Adrenal gland (tissue), 9 donors: ENCODE measurements at regions not wholly inside any gene's neighbourhood (a gene's known extent, or its start where the extent isn't known, plus 50 kb on each side); places are given as distances from the start of the nearest gene placed in this dataset.

Experiments
- DNase-seq, 7 donors: peaks; one replicate each; pipeline ENCODE4 v3.0.0-alpha.2; 2019 to 2020
- H3K27ac ChIP-seq, 5 donors: fragments of 200-600 bp; sonication (generic) in 4 of 5; 1 replicate in 3 of 5; 2 replicates in 2 of 5; pipeline versions ENCODE4 v1.5.1 to v1.8.0; 2016 to 2020; ENCODE audit warnings: mild to moderate bottlenecking in 1 of 5
- H3K27me3 ChIP-seq: fragments of 200-600 bp; 2 replicates; pipeline ENCODE4 v1.8.0; 2021
- H3K36me3 ChIP-seq, 2 donors: fragments of 200-600 bp; replicated peaks in 1 of 2; 1 replicate in 1 of 2; 2 replicates in 1 of 2; pipeline versions ENCODE4 v1.5.1 to v1.8.0; 2018 to 2022
- H3K4me1 ChIP-seq, 2 donors: fragments of 200-600 bp; replicated peaks in 1 of 2; 1 replicate in 1 of 2; 2 replicates in 1 of 2; pipeline versions ENCODE4 v1.5.1 to v1.8.0; 2018 to 2021
- H3K4me3 ChIP-seq, 4 donors: fragments of 200-600 bp; sonication (generic) in 3 of 4; one replicate each; pipeline ENCODE4 v1.5.1; 2016 to 2018
- H3K9me3 ChIP-seq, 3 donors: fragments of 200-600 bp; sonication (generic) in 1 of 3; replicated peaks in 1 of 3; 1 replicate in 2 of 3; 2 replicates in 1 of 3; pipeline versions ENCODE4 v1.5.1 to v1.8.0; 2016 to 2021
- POLR2A ChIP-seq, 2 donors: fragments of 450-650 bp; IDR thresholded peaks; one replicate each; pipeline ENCODE4 v1.6.1; 2017; ENCODE audit warnings: antibody characterized with exemption in 2 of 2, mild to moderate bottlenecking in 2 of 2, moderate library complexity in 1 of 2
- WGBS, 4 donors: extraction: QIAGEN DNeasy Blood & Tissue Kit in 2 of 4; methylation state at CpG; one replicate each; pipeline versions ENCODE4 v1.1.5 to v1.1.7; 2013 to 2017; 5-methylcytosine and 5-hydroxymethylcytosine counted together
- intact Hi-C, 2 donors: fragments of 100-400 bp; cut with DNase I; formaldehyde crosslinking; loops; one replicate each; pipeline versions ENCODE4 v1.14.1 to v1.15.0; 2022 to 2023
- TF ChIP-seq, protein P1 (sequence below), 6 experiments: fragments of 450-650 bp in 4 of 6; fragments of 200-600 bp in 2 of 6; sonication (generic) in 1 of 6; IDR thresholded peaks; 1 replicate in 5 of 6; 2 replicates in 1 of 6; pipeline versions ENCODE4 v1.5.1 to v1.8.0; 2016 to 2021; ENCODE audit warnings: antibody characterized with exemption in 6 of 6, mild to moderate bottlenecking in 2 of 6, moderate library complexity in 1 of 6
- donor health status: healthy with polysubstance abuse.
- donor health status: Bipolar disorder and iron deficiency.
- donor health status: DM: yes; HTN: yes; CAD: no.
- donor health status: DM: no; HTN: no; CAD: no.
- donor health status: DM: no; HTN: no; CAD: no.

DNA sequence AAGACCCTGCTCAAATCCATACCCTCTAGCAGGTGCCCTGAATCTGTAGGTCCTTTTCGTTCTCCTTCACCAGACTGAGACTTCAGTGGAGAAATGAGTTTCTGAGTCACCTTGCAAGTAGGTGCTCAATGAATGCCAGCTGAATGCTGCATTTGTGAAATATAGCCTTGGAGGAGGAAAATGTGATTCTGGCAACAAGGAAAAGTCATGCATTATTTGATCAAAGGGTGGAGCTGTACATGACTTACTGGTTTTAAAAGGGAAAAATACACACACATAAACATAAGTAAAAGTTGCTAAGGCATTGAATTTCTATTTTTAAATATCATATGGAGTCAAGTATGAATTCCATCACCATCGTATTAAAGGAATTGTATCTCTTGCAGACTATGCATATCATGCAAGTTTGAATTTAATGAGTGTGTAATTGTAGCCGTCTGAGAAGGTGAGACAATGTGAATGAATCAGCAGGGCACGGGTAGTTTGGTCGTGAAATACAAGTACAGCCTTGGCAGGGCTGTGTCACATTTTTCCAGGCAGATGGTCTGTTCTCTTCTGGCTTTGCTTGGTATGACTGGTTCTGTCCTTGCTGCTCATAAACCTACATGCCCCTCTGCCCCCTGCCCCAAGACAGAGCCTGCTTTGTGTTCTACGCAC lies 160.8 kb downstream of the COL6A3 start:
- H3K9me3 ChIP-seq: no peaks in the 10 kb centered on the region
- no peaks in the 10 kb centered on the region for H3K36me3 ChIP-seq
- no peak for TF ChIP-seq POLR2A (IDR thresholded peaks at IDR 0.05)
- TF ChIP-seq, protein P1, sequence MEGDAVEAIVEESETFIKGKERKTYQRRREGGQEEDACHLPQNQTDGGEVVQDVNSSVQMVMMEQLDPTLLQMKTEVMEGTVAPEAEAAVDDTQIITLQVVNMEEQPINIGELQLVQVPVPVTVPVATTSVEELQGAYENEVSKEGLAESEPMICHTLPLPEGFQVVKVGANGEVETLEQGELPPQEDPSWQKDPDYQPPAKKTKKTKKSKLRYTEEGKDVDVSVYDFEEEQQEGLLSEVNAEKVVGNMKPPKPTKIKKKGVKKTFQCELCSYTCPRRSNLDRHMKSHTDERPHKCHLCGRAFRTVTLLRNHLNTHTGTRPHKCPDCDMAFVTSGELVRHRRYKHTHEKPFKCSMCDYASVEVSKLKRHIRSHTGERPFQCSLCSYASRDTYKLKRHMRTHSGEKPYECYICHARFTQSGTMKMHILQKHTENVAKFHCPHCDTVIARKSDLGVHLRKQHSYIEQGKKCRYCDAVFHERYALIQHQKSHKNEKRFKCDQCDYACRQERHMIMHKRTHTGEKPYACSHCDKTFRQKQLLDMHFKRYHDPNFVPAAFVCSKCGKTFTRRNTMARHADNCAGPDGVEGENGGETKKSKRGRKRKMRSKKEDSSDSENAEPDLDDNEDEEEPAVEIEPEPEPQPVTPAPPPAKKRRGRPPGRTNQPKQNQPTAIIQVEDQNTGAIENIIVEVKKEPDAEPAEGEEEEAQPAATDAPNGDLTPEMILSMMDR (IDR thresholded peaks at IDR 0.05): no peak
- intact Hi-C loops: no loop called here
- no peak for DNase-seq
- WGBS, 4 donors: 73 to 80% (median 79%) methylated on average over 6 of the region's 6 CpGs
- H3K27ac ChIP-seq: no peak overlapping the region
- peaks cover 0 to 3% of the 10 kb centered on the region in 2 donors for H3K4me1 ChIP-seq
- no peaks in the 10 kb centered on the region for H3K27me3 ChIP-seq
- no peak overlapping the region for H3K4me3 ChIP-seq

- DNase-seq: no peak
- intact Hi-C loops: no loop called here
- no peaks in the 10 kb centered on the region for H3K9me3 ChIP-seq
- no peaks in the 10 kb centered on the region for H3K27me3 ChIP-seq
- H3K36me3 ChIP-seq: no peaks in the 10 kb centered on the region
- H3K4me3 ChIP-seq: no peak overlapping the region
- H3K4me1 ChIP-seq: peaks cover 0 to 13% of the 10 kb centered on the region in 2 donors
- peak overlapping the region in 1 of 5 donors; percentile 2 for H3K27ac ChIP-seq
- TF ChIP-seq, protein P1 (IDR thresholded peaks at IDR 0.05): no peak
- no peak for TF ChIP-seq POLR2A (IDR thresholded peaks at IDR 0.05)
- WGBS, 4 donors: 51 to 69% (median 54%) methylated on average over 2 of the region's 2 CpGs
Measured at GRCh38 chr2:237254369-237254861, 159.5 kb downstream of the COL6A3 start.

GRCh38 chr2:237254911-237255578 lies 158.9 kb downstream of the COL6A3 start:
- no peak for TF ChIP-seq POLR2A (IDR thresholded peaks at IDR 0.05)
- TF ChIP-seq, protein P1 (IDR thresholded peaks at IDR 0.05): no peak
- Histone ChIP-seq H3K27me3 (no peaks in the 10 kb centered on the region), H3K36me3 (no peaks in the 10 kb centered on the region), H3K27ac (peak overlapping the region in 1 of 5 donors; percentile 2), H3K9me3 (no peaks in the 10 kb centered on the region), H3K4me1 (peaks cover 0 to 13% of the 10 kb centered on the region in 2 donors), H3K4me3 (no peak overlapping the region)
- whole genome bisulfite sequencing, 4 donors: 81 to 92% (median 91%) methylated on average over 2 of the region's 2 CpGs
- no peak for DNase-seq
- intact Hi-C loops: no loop called here

DNA sequence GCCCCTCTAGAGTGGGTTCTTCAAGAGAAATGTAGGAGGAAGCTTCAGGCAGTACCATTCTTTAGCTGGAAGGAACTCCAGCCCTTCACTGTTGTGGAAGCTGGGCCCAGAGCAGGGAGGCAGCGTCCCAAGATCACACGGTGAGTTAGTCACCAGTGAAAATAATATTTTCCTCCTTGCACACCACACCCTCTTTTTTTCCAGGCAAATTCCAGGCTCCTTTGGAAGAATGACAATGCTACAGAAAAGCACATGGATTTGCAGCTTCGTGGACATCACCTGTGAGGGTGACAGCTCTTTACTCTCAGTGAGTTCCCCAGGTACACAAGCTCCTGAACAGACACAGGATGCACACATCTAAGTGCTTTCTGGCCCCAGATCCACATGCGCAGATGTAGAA lies 157.1 kb downstream of the COL6A3 start:
- H3K4me3 ChIP-seq: no peak overlapping the region
- DNase-seq: no peak
- WGBS, 4 donors: 66 to 77% (median 73%) methylated on average over 4 of the region's 4 CpGs
- no peaks in the 10 kb centered on the region for H3K27me3 ChIP-seq
- peaks cover 0 to 13% of the 10 kb centered on the region in 2 donors for H3K4me1 ChIP-seq
- no peaks in the 10 kb centered on the region for H3K36me3 ChIP-seq
- peak overlapping the region in 2 of 5 donors; percentile 53 to 62 for H3K27ac ChIP-seq
- no peaks in the 10 kb centered on the region for H3K9me3 ChIP-seq
- TF ChIP-seq POLR2A (IDR thresholded peaks at IDR 0.05): no peak
- TF ChIP-seq, protein P1 (IDR thresholded peaks at IDR 0.05): no peak
- intact Hi-C loops: no loop called here
